Stimulated activated CD8-positive, alpha-beta memory T cell treated with anti-CD3 and anti-CD28 coated beads, Interleukin-7, amount 100 ng/mL, for 1 hour (primary cell): ENCODE measurements at regions not wholly inside any gene's neighbourhood (a gene's known extent, or its start where the extent isn't known, plus 50 kb on each side); places are given as distances from the start of the nearest gene placed in this dataset.

ENCODE experiments used
- DNase-seq, 2 donors: peaks; one replicate each; pipeline ENCODE4 v3.0.0-alpha.2; 2020; ENCODE audit warnings: low read depth in 2 of 2

- no peak for DNase-seq
These were observed 52.0 kb upstream of the KCTD7 start for GRCh38 chr7:66576646-66577045.
